ENCODE measurements at regions not wholly inside any gene's neighbourhood (a gene's known extent, or its start where the extent isn't known, plus 50 kb on each side); places are given as distances from the start of the nearest gene placed in this dataset.
"Not testable (repeated sequence)": the region's sequence is repeated elsewhere in the genome, so short reads cannot be mapped to it uniquely, and the experiment has no call there.

GRCh38 chr13:90723381-90723780, 624.1 kb upstream of the MIR17HG start:
- Histone ChIP-seq H3K27ac (no peak overlapping the region), H3K4me3 (no peak overlapping the region), H3K4me1 (no peaks in the 10 kb centered on the region), H3K36me3 (no peaks in the 10 kb centered on the region), H3K9me3 (no peaks in the 10 kb centered on the region), H3K27me3 (no peaks in the 10 kb centered on the region)
- ATAC-seq (no peak), DNase-seq (no peak)
- intact Hi-C loops (cut with DNase I): no loop called here
- no peak for TF ChIP-seq CTCF (IDR thresholded peaks at IDR 0.05)
- 83 to 90% methylated on average over 1 of the region's 1 CpG for WGBS, 2 donors

DNA sequence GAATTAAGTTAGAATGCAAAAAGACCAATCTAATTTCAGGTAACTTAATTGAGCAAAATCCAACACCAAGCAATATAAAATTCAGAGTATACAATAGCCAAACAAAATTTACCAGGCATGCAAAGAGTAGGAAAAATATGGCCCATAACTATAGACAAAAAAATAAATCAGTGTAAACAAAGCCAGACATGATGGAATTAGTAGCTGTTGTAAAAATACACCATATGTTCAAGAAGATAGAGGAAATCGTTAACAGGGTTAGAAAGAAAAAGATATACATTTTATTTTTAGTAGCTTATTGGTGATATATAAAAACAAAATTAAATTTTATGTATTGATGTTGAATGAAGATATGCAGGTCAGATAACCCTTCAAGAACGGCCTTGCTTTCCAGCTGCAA, 621.1 kb upstream of the MIR17HG start:
- DNase-seq (no peak), ATAC-seq (no peak)
- Histone ChIP-seq H3K27me3 (no peaks in the 10 kb centered on the region), H3K9me3 (no peaks in the 10 kb centered on the region), H3K27ac (no peak overlapping the region), H3K36me3 (no peaks in the 10 kb centered on the region), H3K4me3 (no peak overlapping the region), H3K4me1 (no peaks in the 10 kb centered on the region)
- TF ChIP-seq CTCF (IDR thresholded peaks at IDR 0.05): no peak
- 66 to 75% methylated on average over 2 of the region's 2 CpGs for WGBS, 2 donors
- intact Hi-C loops (cut with DNase I): no loop called here

- Histone ChIP-seq H3K36me3 (no peaks in the 10 kb centered on the region), H3K4me1 (no peaks in the 10 kb centered on the region), H3K4me3 (no peak overlapping the region), H3K9me3 (peaks cover 0 to 34% (median 6%) of the 10 kb centered on the region in 11 donors), H3K27me3 (no peaks in the 10 kb centered on the region), H3K27ac (no peak overlapping the region)
- ATAC-seq (no peak), DNase-seq (no peak)
- TF ChIP-seq CTCF (IDR thresholded peaks at IDR 0.05): no peak
- intact Hi-C loops (cut with DNase I): no loop called here
- 89 to 90% methylated on average over 2 of the region's 2 CpGs for WGBS, 2 donors
Observed at GRCh38 chr13:90732049-90732448, 615.4 kb upstream of the MIR17HG start.

DNA sequence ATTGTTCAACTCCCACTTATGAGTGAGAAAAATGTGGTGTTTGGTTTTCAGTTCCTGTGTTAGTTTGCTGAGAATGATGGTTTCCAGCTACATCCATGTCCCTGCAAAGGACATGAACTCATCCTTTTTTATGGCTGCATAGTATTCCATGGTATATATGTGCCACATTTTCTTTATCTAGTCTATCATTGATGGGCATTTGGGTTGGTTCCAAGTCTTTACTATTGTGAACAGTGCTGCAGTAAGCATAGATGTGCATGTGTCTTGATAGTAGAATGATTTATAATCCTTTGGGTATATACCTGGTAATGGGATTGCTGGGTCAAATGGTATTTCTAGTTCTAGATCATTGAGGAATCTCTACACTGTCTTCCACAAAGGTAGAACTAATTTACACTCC, 613.0 kb upstream of the MIR17HG start:
- H3K27ac ChIP-seq; H3K4me1 ChIP-seq; H3K4me3 ChIP-seq; intact Hi-C loops (cut with DNase I); H3K27me3 ChIP-seq; ATAC-seq; DNase-seq; H3K36me3 ChIP-seq: not testable (repeated sequence)
- peaks cover 0 to 44% (median 9%) of the 10 kb centered on the region in 11 donors for H3K9me3 ChIP-seq

GRCh38 chr13:90738881-90739280, 608.6 kb upstream of the MIR17HG start:
- Histone ChIP-seq H3K27ac (no peak overlapping the region), H3K36me3 (no peaks in the 10 kb centered on the region), H3K27me3 (no peaks in the 10 kb centered on the region), H3K4me1 (no peaks in the 10 kb centered on the region), H3K9me3 (peaks cover 0 to 41% (median 9%) of the 10 kb centered on the region in 11 donors), H3K4me3 (no peak overlapping the region)
- TF ChIP-seq CTCF (IDR thresholded peaks at IDR 0.05): no peak
- intact Hi-C loops (cut with DNase I): no loop called here
- ATAC-seq (no peak), DNase-seq (no peak)

Data from heart right ventricle (tissue), 16 donors.